DMS153 treated with DMSO at 0.1 percent for 48 hours (cell line): ENCODE measurements at regions not wholly inside any gene's neighbourhood (a gene's known extent, or its start where the extent isn't known, plus 50 kb on each side); places are given as distances from the start of the nearest gene placed in this dataset.
"Not testable (repeated sequence)": the region's sequence is repeated elsewhere in the genome, so short reads cannot be mapped to it uniquely, and the experiment has no call there.

Experiments
- DNase-seq: peaks from one replicate; lab custom pipeline; 2025; ENCODE audit not compliant: unreplicated experiment; lab: John Stamatoyannopoulos, UW

GRCh38 chr3:190192739-190193138, 72.0 kb upstream of the P3H2 start:
- DNase-seq = no peak

GRCh38 chr3:190192087-190192486, 71.4 kb upstream of the P3H2 start:
- DNase-seq = no peak

- DNase-seq = no peak
Measured at GRCh38 chr3:190188197-190188596, 67.5 kb upstream of the P3H2 start.

- DNase-seq = peak; percentile 28
Measured at GRCh38 chr3:190183121-190183520, 62.4 kb upstream of the P3H2 start.

- no peak for DNase-seq
Measured at GRCh38 chr3:190182418-190183043, 61.8 kb upstream of the P3H2 start.

GRCh38 chr3:190180268-190180667, 59.6 kb upstream of the P3H2 start:
- no peak for DNase-seq

GRCh38 chr3:190178779-190179178, 58.1 kb upstream of the P3H2 start:
- no peak for DNase-seq

GRCh38 chr3:190176933-190177525, 56.3 kb upstream of the P3H2 start:
- not testable (repeated sequence) for DNase-seq

GRCh38 chr3:190176106-190176505, 55.4 kb upstream of the P3H2 start:
- DNase-seq = not testable (repeated sequence)

- DNase-seq = no peak
Measured at GRCh38 chr3:190175490-190175889, 54.8 kb upstream of the P3H2 start.

GRCh38 chr3:190174471-190174870, 53.8 kb upstream of the P3H2 start:
- DNase-seq = no peak

- DNase-seq = no peak
Measured at GRCh38 chr3:190173426-190173825, 52.7 kb upstream of the P3H2 start.

- no peak for DNase-seq
Measured at GRCh38 chr3:190172751-190173150, 52.1 kb upstream of the P3H2 start.
